ENCODE measurements at regions not wholly inside any gene's neighbourhood (a gene's known extent, or its start where the extent isn't known, plus 50 kb on each side); places are given as distances from the start of the nearest gene placed in this dataset.

DNA sequence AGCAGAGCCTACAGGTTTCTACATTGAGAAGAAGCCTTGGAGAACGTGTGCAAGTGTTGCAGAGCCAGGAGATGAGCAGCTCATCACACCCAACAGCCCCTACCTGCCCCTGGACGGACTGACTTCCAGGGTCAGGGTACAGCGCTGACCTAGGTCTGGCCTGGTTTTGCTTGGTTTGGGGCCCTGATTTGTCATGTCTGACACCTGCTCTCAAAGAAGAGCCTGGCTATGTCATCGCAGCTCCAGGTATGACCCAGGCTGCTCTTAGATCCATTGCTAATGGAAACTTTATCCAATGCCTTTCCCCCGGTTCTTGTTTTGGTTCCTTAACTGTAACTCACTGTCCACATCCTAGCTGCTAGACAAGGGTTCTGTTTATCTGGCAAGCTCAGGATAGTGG lies 149.5 kb downstream of the CXCL12 start:
- Histone ChIP-seq H3K9me3 (no peaks in the 10 kb centered on the region), H3K27ac (no peak overlapping the region), H3K36me3 (no peaks in the 10 kb centered on the region), H3K4me3 (ENCODE audit: low read depth in 1 of 2, low read length in 1 of 2) (no peak overlapping the region), H3K27me3 (no peaks in the 10 kb centered on the region), H3K4me1 (ENCODE audit: control insufficient read depth in 1 of 2, insufficient read depth in 1 of 2, low read depth in 1 of 2, low read length in 1 of 2) (no peaks in the 10 kb centered on the region)
- TF ChIP-seq, protein P1, sequence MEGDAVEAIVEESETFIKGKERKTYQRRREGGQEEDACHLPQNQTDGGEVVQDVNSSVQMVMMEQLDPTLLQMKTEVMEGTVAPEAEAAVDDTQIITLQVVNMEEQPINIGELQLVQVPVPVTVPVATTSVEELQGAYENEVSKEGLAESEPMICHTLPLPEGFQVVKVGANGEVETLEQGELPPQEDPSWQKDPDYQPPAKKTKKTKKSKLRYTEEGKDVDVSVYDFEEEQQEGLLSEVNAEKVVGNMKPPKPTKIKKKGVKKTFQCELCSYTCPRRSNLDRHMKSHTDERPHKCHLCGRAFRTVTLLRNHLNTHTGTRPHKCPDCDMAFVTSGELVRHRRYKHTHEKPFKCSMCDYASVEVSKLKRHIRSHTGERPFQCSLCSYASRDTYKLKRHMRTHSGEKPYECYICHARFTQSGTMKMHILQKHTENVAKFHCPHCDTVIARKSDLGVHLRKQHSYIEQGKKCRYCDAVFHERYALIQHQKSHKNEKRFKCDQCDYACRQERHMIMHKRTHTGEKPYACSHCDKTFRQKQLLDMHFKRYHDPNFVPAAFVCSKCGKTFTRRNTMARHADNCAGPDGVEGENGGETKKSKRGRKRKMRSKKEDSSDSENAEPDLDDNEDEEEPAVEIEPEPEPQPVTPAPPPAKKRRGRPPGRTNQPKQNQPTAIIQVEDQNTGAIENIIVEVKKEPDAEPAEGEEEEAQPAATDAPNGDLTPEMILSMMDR (IDR thresholded peaks at IDR 0.05) = no peak

DNA sequence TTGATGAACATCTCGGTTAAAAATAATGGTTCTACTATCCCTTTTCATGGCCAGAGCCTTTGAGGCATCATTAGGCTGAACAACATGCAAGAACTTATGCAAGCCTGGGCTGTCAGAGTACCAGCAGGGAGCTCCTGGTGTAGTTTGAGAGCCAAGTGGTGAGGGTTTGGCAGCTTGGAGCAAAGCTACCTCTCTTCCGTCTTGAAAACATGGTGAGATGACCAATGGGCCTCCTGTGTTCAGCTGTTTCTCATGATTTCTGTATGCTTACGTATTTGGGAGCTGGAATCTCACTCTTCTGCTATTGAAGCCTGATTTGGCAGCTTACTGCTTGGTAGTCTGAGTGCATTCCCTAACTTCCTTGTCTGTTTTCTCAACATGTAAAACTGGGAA lies 150.4 kb downstream of the CXCL12 start:
- Histone ChIP-seq H3K27ac (no peak overlapping the region), H3K27me3 (no peaks in the 10 kb centered on the region), H3K36me3 (no peaks in the 10 kb centered on the region), H3K4me1 (ENCODE audit: control insufficient read depth in 1 of 2, insufficient read depth in 1 of 2, low read depth in 1 of 2, low read length in 1 of 2) (no peaks in the 10 kb centered on the region), H3K4me3 (ENCODE audit: low read depth in 1 of 2, low read length in 1 of 2) (no peak overlapping the region), H3K9me3 (no peaks in the 10 kb centered on the region)
- TF ChIP-seq, protein P1 (IDR thresholded peaks at IDR 0.05) = no peak

DNA sequence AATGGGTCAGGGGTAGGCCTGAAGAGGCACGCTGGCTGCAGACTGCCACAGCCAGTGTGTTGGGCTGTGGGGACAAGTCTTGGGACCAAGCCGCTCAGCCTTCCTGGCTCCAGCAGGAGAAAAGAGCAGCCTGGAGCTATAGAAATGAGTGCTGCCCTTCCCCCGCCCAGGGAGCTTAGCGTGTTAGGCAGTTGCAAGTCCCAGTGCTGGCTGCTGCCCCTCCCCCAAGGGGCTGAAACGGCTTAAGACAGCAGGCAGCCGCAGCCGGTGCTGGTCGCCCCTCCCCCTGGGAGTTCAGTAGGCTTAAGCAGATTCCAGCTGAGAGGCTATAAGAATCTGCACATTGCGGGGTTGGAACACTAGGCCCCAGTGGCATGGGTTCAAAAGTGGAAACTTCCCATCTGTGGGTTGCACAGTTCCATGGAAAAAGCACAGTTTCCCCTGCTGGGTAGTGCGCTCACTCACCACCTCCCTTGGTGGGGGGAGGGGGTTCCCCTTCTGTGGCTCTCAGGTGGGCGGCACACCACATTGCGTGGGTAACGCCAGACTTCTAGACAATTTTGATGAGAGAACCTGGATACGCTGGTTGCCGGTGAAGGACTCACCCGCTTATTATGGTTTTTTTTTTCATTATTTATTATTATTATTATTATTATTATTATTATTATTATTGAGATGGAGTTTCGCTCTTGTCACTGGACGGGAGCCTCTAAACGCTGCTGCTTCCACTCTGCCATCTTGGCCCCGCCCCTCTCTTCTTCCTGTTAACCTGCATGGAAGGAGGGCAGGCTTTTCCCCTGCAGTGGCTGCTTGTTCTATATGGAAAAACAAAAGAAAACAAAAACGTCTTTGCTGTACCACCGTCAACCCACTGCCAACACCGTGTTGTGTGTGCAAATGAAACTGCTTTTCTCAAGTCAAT lies 151.1 kb downstream of the CXCL12 start:
- Histone ChIP-seq H3K4me3 (ENCODE audit: low read depth in 1 of 2, low read length in 1 of 2) (no peak overlapping the region), H3K27me3 (no peaks in the 10 kb centered on the region), H3K27ac (no peak overlapping the region), H3K36me3 (no peaks in the 10 kb centered on the region), H3K9me3 (no peaks in the 10 kb centered on the region), H3K4me1 (ENCODE audit: control insufficient read depth in 1 of 2, insufficient read depth in 1 of 2, low read depth in 1 of 2, low read length in 1 of 2) (no peaks in the 10 kb centered on the region)
- TF ChIP-seq, protein P1 (IDR thresholded peaks at IDR 0.05) = no peak

DNA sequence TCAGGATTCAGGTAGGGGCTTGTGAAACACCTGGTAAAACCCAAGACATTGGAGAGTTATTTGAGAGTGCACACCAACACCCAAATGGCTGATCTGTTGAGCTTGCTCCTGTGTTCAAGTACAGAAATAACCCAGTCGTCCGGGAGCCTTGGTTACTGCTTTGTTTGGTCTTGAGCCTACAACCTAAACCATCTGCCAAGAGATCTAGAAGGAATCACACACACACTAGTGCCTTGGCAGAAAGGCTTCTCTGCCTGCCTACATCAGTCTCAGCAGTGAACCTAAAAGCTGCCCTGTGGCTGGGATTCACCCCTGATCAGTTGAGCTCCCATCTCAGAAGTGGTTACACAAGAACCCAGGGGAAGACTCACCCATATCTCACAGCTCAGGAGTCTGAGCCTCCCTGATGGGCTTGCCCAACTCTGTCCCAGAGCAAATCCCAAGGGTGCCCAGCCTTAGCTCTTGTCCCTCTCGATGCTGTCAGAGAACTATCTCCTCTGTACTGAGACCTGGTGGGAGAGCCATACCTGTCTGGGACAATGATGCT lies 167.6 kb downstream of the CXCL12 start:
- Histone ChIP-seq H3K27ac (no peak overlapping the region), H3K36me3 (no peaks in the 10 kb centered on the region), H3K9me3 (no peaks in the 10 kb centered on the region), H3K4me3 (ENCODE audit: low read depth in 1 of 2, low read length in 1 of 2) (no peak overlapping the region), H3K4me1 (ENCODE audit: control insufficient read depth in 1 of 2, insufficient read depth in 1 of 2, low read depth in 1 of 2, low read length in 1 of 2) (no peaks in the 10 kb centered on the region), H3K27me3 (no peaks in the 10 kb centered on the region)
- TF ChIP-seq, protein P1 (IDR thresholded peaks at IDR 0.05) = no peak

DNA sequence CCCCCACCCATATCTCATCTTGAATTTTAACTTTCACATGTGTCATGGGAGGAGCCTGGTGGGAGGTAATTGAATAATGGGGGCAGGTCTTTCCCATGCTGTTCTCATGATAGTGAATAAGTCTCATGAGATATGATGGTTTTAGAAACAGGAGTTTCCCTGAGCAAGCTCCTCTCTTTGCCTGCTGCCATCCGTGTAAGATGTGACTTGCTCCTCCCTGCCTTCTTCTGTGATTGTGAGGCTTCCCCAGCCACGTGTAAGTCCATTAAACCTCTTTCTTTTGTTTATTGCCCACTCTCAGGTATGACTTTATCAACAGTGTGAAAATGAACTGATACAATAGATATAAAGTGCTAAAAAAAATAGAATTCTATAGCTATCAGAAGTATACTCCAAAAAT lies 168.8 kb downstream of the CXCL12 start:
- Histone ChIP-seq H3K36me3 (no peaks in the 10 kb centered on the region), H3K4me1 (ENCODE audit: control insufficient read depth in 1 of 2, insufficient read depth in 1 of 2, low read depth in 1 of 2, low read length in 1 of 2) (no peaks in the 10 kb centered on the region), H3K9me3 (no peaks in the 10 kb centered on the region), H3K27me3 (no peaks in the 10 kb centered on the region), H3K27ac (no peak overlapping the region), H3K4me3 (ENCODE audit: low read depth in 1 of 2, low read length in 1 of 2) (no peak overlapping the region)
- TF ChIP-seq, protein P1 (IDR thresholded peaks at IDR 0.05) = no peak
